ENCODE measurements at regions not wholly inside any gene's neighbourhood (a gene's known extent, or its start where the extent isn't known, plus 50 kb on each side); places are given as distances from the start of the nearest gene placed in this dataset.

DNA sequence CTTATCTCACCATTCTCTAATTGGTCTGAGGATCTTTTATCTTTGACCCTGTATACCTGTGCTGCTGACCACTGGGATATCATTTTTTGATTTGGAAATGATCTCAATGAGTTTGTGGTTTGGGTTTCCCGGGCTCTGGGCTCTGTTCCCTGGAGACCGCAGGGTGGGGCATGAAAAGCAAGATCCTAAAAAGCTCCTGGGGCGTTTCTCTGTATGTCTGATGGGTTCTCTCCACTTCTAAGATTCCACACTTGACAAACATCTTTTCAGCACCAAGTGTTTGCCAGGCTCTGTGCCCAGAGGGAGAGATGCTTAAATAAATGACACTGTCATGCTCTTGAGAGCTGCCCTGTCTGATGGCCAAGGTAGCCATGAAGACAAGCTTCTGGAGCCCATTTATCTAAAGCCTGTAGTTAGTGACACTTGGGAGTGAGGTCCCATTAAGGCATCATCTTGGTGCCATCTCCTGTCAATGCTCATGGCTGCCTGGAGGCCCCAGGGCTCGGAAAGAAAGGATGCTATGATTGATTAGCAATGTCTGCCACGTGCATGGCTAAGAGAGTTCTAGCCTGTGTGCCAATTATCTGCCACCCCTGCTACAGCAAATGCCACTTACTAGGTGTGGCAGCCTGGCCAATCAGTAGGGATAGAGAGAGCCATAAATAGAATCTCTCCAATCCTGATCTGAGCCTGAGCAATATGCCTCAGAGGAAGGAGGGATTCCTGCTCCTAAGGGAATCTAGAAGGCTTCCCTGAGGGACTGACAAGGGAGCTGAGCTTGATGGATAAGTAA, 531.6 kb downstream of the MN1 start:
- H3K9me3 ChIP-seq = no peaks in the 10 kb centered on the region
- H3K36me3 ChIP-seq = no peaks in the 10 kb centered on the region
- H3K27me3 ChIP-seq (replicated peaks; ENCODE audit: insufficient read depth) = no peaks in the 10 kb centered on the region
- no peak for DNase-seq (ENCODE audit: low spot score)
- intact Hi-C loops (cut with DNase I) = no loop called here
- H3K27ac ChIP-seq = no peak overlapping the region
- H3K4me1 ChIP-seq (replicated peaks) = no peaks in the 10 kb centered on the region
- no peak for TF ChIP-seq POLR2A (IDR thresholded peaks at IDR 0.05)
- TF ChIP-seq CTCF (IDR thresholded peaks at IDR 0.05) = no peak
- TF ChIP-seq POLR2AphosphoS5 (IDR thresholded peaks at IDR 0.05) = no peak
- no peak overlapping the region for H3K4me3 ChIP-seq
- WGBS = 67% methylated on average over 5 of the region's 5 CpGs

GRCh38 chr22:27270818-27271510, 530.6 kb downstream of the MN1 start:
- Histone ChIP-seq H3K4me3 (no peak overlapping the region), H3K9me3 (no peaks in the 10 kb centered on the region), H3K36me3 (no peaks in the 10 kb centered on the region), H3K27ac (no peak overlapping the region), H3K27me3 (replicated peaks; ENCODE audit: insufficient read depth) (no peaks in the 10 kb centered on the region), H3K4me1 (replicated peaks) (no peaks in the 10 kb centered on the region)
- 25% methylated on average over 18 of the region's 18 CpGs for WGBS
- intact Hi-C loops (cut with DNase I) = no loop called here
- no peak for DNase-seq (ENCODE audit: low spot score)
- no peak for TF ChIP-seq POLR2AphosphoS5 (IDR thresholded peaks at IDR 0.05)
- no peak for TF ChIP-seq CTCF (IDR thresholded peaks at IDR 0.05)
- no peak for TF ChIP-seq POLR2A (IDR thresholded peaks at IDR 0.05)

DNA sequence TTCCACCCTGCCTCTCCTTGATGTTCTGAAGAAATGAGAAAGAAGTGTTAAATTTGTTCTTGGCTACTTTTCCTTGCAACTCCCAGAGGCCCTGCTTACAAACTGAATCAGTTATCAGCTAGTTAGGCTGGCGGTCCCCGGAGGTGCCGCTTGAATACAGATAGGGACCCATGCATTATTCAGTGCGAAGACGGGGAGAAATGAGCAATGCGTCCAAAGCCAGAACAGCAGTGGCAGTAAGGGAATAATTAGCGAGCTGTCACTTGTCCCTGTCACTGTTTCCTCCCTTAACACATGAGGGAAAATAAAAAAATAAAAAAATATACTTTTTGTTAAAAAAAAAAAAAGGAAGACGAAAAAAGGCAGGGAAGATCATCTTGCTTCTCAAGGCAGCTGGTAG, 528.1 kb downstream of the MN1 start:
- H3K27ac ChIP-seq = no peak overlapping the region
- no peak overlapping the region for H3K4me3 ChIP-seq
- H3K27me3 ChIP-seq (replicated peaks; ENCODE audit: insufficient read depth) = no peaks in the 10 kb centered on the region
- TF ChIP-seq CTCF (IDR thresholded peaks at IDR 0.05) (no peak), POLR2AphosphoS5 (IDR thresholded peaks at IDR 0.05) (no peak), POLR2A (IDR thresholded peaks at IDR 0.05) (no peak)
- no peaks in the 10 kb centered on the region for H3K4me1 ChIP-seq (replicated peaks)
- H3K36me3 ChIP-seq = no peaks in the 10 kb centered on the region
- no peaks in the 10 kb centered on the region for H3K9me3 ChIP-seq
- intact Hi-C loops (cut with DNase I) = no loop called here
- WGBS = 67% methylated on average over 8 of the region's 8 CpGs
- no peak for DNase-seq (ENCODE audit: low spot score)

GRCh38 chr22:27273853-27274252, 527.7 kb downstream of the MN1 start:
- TF ChIP-seq POLR2A (IDR thresholded peaks at IDR 0.05) = no peak
- TF ChIP-seq CTCF (IDR thresholded peaks at IDR 0.05) = no peak
- no peak for TF ChIP-seq POLR2AphosphoS5 (IDR thresholded peaks at IDR 0.05)
- Histone ChIP-seq H3K36me3 (no peaks in the 10 kb centered on the region), H3K27ac (no peak overlapping the region), H3K9me3 (no peaks in the 10 kb centered on the region), H3K4me1 (replicated peaks) (no peaks in the 10 kb centered on the region), H3K4me3 (no peak overlapping the region), H3K27me3 (replicated peaks; ENCODE audit: insufficient read depth) (no peaks in the 10 kb centered on the region)
- intact Hi-C loops (cut with DNase I) = no loop called here
- 68% methylated on average over 10 of the region's 10 CpGs for WGBS
- no peak for DNase-seq (ENCODE audit: low spot score)

All from prostate gland (tissue), 2 donors.